AG04449 (cell line): ENCODE measurements at regions not wholly inside any gene's neighbourhood (a gene's known extent, or its start where the extent isn't known, plus 50 kb on each side); places are given as distances from the start of the nearest gene placed in this dataset.

Source experiments
- CTCF ChIA-PET: fragments of 350-600 bp; formaldehyde crosslinking; extraction: SDS; loops from one replicate; lab custom pipeline; 2021; ENCODE audit warnings: antibody characterized with exemption; lab: Yijun Ruan, JAX
- POLR2A ChIA-PET: fragments of 400-600, 350-600 bp; formaldehyde crosslinking; extraction: SDS; loops from one replicate; lab custom pipeline; 2020; ENCODE audit warnings: antibody characterized with exemption, inconsistent platforms; lab: Yijun Ruan, JAX
- DNase-seq: peaks from one replicate; pipeline ENCODE4 v3.0.0-alpha.2; 2010; ENCODE audit warnings: low read depth, low spot score
- H3K4me3 ChIP-seq: 2 replicates; pipeline ENCODE4 v1.5.1; 2011; ENCODE audit warnings: low read depth, mild to moderate bottlenecking, control low read depth, low read length
- TF ChIP-seq, protein P1 (sequence below): IDR thresholded peaks from one replicate; pipeline ENCODE4 v1.5.1; 2011; ENCODE audit warnings: mild to moderate bottlenecking, moderate library complexity, low read length, control low read depth, inconsistent platforms; ENCODE audit not compliant: insufficient read depth; ENCODE audit errors: missing control alignments

- ChIA-PET POLR2A (no interaction called here), CTCF (interaction anchor here (2.2 kb wide), 1 partner anchor 22 kb away, joined by 5 read pairs; no protein-coding TSS in a partner anchor)
- DNase-seq: no peak
- no peak overlapping the region for H3K4me3 ChIP-seq
- TF ChIP-seq, protein P1, sequence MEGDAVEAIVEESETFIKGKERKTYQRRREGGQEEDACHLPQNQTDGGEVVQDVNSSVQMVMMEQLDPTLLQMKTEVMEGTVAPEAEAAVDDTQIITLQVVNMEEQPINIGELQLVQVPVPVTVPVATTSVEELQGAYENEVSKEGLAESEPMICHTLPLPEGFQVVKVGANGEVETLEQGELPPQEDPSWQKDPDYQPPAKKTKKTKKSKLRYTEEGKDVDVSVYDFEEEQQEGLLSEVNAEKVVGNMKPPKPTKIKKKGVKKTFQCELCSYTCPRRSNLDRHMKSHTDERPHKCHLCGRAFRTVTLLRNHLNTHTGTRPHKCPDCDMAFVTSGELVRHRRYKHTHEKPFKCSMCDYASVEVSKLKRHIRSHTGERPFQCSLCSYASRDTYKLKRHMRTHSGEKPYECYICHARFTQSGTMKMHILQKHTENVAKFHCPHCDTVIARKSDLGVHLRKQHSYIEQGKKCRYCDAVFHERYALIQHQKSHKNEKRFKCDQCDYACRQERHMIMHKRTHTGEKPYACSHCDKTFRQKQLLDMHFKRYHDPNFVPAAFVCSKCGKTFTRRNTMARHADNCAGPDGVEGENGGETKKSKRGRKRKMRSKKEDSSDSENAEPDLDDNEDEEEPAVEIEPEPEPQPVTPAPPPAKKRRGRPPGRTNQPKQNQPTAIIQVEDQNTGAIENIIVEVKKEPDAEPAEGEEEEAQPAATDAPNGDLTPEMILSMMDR: no peak
These were observed 72.3 kb downstream of the GMNC start for GRCh38 chr3:190790185-190790584.

- ChIA-PET CTCF (no interaction called here), POLR2A (no interaction called here)
These were observed 75.6 kb downstream of the GMNC start for GRCh38 chr3:190786898-190787297.

DNA sequence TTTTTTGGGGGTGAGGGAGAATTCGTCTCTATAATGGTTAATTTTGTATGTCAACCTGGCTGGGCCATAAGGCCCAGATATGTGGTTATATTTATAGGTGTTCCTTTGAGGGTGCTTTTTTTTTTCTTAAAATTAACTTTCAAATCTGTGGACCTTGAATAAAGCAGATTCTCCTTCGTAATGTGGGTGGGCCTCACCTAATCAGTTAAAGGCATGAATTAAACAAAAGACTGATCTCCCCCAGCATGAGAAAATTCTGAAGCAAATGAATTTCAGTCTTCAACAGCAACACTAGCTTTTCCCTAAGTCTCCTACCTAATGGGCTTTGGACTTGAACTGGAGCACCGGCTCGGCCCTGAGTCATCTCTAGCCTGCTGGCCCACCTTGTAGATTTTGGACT is 77.4 kb downstream of the GMNC start:
- ChIA-PET POLR2A (no interaction called here), CTCF (interaction anchor here (0.6 to 0.9 kb wide), 2 partner anchors 100 to 593 kb away, joined by 3 read pairs; no protein-coding TSS in a partner anchor)
- no peak for DNase-seq
- TF ChIP-seq, protein P1: no peak
- no peak overlapping the region for H3K4me3 ChIP-seq

More at GRCh38 chr3:190786898-190787297, 75.6 kb downstream of the GMNC start:
- TF ChIP-seq, protein P1: no peak
- H3K4me3 ChIP-seq: no peak overlapping the region
- DNase-seq: no peak

- no peak overlapping the region for H3K4me3 ChIP-seq
- ChIA-PET CTCF (no interaction called here), POLR2A (no interaction called here)
- DNase-seq: no peak
- TF ChIP-seq, protein P1: no peak
These were observed 82.0 kb downstream of the GMNC start for GRCh38 chr3:190780524-190780923.

GRCh38 chr3:190774633-190775032 is 87.9 kb downstream of the GMNC start:
- TF ChIP-seq, protein P1: no peak
- DNase-seq: no peak
- POLR2A ChIA-PET: no interaction called here
- CTCF ChIA-PET: no interaction called here
- H3K4me3 ChIP-seq: no peak overlapping the region

- CTCF ChIA-PET: no interaction called here
- DNase-seq: no peak
- POLR2A ChIA-PET: no interaction called here
These were observed 88.5 kb downstream of the GMNC start for GRCh38 chr3:190773948-190774347.

More at GRCh38 chr3:190773948-190774347, 88.5 kb downstream of the GMNC start:
- no peak overlapping the region for H3K4me3 ChIP-seq
- TF ChIP-seq, protein P1: no peak
